ENCODE measurements at regions not wholly inside any gene's neighbourhood (a gene's known extent, or its start where the extent isn't known, plus 50 kb on each side); places are given as distances from the start of the nearest gene placed in this dataset.

DNA sequence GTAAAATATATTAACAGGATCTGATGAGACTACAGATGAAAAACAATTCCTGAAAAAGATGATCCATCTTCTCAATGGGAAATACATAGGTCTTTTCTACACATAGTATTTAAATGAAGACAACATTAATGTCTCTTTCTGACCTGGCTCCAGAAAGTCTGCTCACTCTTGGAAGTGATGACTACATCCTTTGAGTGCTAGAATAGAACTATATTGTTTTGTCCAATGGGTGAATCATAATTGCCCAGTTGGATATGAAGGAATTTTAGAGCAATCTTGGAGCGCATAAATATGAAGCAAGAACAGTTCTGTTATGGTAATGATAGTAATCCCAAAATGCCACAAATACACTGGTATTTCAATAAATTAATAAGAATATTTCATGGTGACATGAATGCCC, 322.1 kb downstream of the DEPDC1B start:
- no peak for TF ChIP-seq CTCF (conservative IDR thresholded peaks at IDR 0.05; ENCODE audit: low read length)
- no peak for TF ChIP-seq EZH2phosphoT487 (IDR thresholded peaks at IDR 0.05; ENCODE audit: borderline replicate concordance)

Data from Loucy (cell line).